Ishikawa (cell line): ENCODE measurements at regions not wholly inside any gene's neighbourhood (a gene's known extent, or its start where the extent isn't known, plus 50 kb on each side); places are given as distances from the start of the nearest gene placed in this dataset.

Experiments used
- EP300 ChIP-seq: IDR thresholded peaks from 2 replicates; pipeline ENCODE4 v1.6.1; 2012; ENCODE audit warnings: borderline replicate concordance
- FOXM1 ChIP-seq: IDR thresholded peaks from 2 replicates; pipeline ENCODE4 v1.6.1; 2012; ENCODE audit warnings: low read depth, borderline replicate concordance
- RAD21 ChIP-seq: IDR thresholded peaks from 2 replicates; pipeline ENCODE4 v1.6.1; 2012; ENCODE audit warnings: low read depth
- REST ChIP-seq: IDR thresholded peaks from 2 replicates; pipeline ENCODE4 v1.6.1; 2012; ENCODE audit warnings: low read depth, mild to moderate bottlenecking
- TAF1 ChIP-seq: IDR thresholded peaks from 2 replicates; pipeline ENCODE4 v1.6.1; 2012; ENCODE audit warnings: low read depth, mild to moderate bottlenecking
- TF ChIP-seq, protein P1 (sequence below): IDR thresholded peaks from 2 replicates; pipeline ENCODE4 v1.6.1; 2012

DNA sequence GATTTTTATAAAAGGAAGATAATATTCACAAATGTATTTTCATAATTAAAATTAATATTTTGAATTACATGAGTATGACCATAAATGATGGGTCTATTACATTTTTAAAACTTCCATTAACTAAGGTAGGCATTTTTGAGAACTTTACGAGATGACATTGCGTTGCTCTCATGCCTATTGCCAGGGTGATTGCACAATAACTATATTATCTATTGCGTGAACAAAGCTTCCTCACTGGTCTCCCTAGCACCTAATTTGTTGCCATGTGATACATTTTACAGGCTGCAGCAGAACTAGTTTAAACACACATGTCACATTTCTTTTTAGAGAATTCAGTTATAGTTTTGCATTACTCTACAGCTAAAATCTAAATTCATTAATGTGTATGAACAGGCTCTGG lies 289.7 kb upstream of the GRID2 start:
- no peak for TF ChIP-seq FOXM1
- no peak for TF ChIP-seq EP300
- TF ChIP-seq, protein P1, sequence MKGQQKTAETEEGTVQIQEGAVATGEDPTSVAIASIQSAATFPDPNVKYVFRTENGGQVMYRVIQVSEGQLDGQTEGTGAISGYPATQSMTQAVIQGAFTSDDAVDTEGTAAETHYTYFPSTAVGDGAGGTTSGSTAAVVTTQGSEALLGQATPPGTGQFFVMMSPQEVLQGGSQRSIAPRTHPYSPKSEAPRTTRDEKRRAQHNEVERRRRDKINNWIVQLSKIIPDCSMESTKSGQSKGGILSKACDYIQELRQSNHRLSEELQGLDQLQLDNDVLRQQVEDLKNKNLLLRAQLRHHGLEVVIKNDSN = no peak
- no peak for TF ChIP-seq RAD21
- no peak for TF ChIP-seq REST
- no peak for TF ChIP-seq TAF1
